Stromal cell of bone marrow (primary cell): ENCODE measurements at regions not wholly inside any gene's neighbourhood (a gene's known extent, or its start where the extent isn't known, plus 50 kb on each side); places are given as distances from the start of the nearest gene placed in this dataset.
"Not testable (repeated sequence)": the region's sequence is repeated elsewhere in the genome, so short reads cannot be mapped to it uniquely, and the experiment has no call there.

ENCODE experiments used
- DNase-seq: peaks from one replicate; pipeline ENCODE4 v3.0.0-alpha.2; 2012; ENCODE audit warnings: low read depth

GRCh38 chr6:25160134-25160533 is 119.0 kb upstream of the CARMIL1 start:
- DNase-seq = not testable (repeated sequence)

GRCh38 chr6:25165177-25165576 is 114.0 kb upstream of the CARMIL1 start:
- DNase-seq = no peak

DNA sequence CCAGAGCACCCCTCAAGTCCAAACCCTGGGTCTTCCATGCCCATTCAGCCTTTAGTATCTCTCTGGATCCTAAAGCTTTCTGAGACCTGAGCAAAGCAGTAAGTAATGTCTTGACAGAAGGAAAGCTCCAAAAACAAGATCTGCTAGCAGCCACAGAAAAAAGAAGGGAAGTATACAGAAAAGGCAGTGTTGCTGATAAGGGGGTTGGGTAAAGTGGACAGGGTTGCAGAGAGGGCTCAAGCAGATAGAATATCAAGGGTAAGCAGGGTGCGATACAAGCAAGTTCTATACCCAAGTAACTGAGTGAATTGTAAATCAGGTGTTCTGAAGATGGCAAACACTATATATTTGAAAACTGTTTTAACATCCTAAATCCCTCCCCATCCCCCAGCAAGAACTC is 113.4 kb upstream of the CARMIL1 start:
- DNase-seq = no peak

DNA sequence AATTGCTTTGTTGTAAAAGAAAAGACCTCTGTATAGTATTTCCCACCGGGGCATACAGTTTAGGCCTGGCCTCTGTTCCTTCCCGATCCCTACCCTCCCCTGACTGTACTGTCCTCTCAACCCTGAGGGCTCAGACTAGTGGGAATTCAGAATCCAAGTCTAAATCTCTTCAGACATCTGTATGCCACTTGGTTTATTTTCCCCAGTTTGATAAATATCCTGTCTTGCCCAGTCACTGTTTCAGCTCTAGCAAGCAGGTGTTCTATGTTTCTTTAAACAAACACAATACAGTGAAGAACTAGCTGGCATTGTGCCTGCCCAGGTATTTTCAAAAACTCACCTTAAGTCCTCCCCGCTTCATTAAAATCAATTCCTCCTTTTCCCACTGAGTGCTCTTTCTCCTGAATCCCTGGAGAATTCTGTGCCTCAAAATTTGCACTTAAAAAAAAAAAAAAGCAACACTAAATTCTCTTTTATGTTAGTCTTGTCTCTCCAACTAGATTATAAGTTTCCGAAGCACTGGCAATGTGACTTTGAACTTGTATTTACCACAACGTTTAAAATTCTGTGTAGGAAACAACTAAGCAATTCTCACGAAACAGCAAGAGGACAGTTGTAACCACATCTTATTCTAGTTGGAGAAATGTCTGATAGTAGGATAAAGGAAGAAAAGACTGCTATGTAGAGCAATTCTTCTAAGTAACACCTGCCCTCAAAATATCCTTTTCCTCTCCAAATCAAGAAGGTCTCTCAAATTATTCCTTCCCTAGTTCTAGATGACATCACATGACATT is 112.0 kb upstream of the CARMIL1 start:
- DNase-seq = no peak

- DNase-seq = no peak
Observed at GRCh38 chr6:25167961-25168360, 111.2 kb upstream of the CARMIL1 start.

- DNase-seq = no peak
Observed at GRCh38 chr6:25168637-25169036, 110.5 kb upstream of the CARMIL1 start.

- no peak for DNase-seq
Observed at GRCh38 chr6:25169553-25169952, 109.6 kb upstream of the CARMIL1 start.

DNA sequence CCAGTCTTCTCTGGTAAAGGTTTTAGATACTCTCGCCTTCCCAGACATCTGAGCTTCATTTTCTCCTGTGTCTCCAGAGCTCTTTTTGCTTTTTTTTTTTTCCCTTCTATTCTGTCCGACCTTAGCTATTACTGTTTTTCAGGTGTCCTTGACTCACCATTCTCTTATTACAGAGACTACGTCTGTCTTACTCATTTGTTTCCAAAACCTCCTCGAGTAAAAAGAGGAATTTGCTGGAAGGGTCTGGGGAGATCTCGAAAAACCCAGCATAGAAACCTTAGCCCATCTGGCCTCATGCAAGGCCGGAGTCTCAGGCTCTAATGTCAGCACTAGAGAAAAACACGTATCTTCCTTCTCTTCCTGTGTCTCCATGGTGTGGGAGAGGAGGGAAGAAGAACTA is 109.2 kb upstream of the CARMIL1 start:
- no peak for DNase-seq

DNA sequence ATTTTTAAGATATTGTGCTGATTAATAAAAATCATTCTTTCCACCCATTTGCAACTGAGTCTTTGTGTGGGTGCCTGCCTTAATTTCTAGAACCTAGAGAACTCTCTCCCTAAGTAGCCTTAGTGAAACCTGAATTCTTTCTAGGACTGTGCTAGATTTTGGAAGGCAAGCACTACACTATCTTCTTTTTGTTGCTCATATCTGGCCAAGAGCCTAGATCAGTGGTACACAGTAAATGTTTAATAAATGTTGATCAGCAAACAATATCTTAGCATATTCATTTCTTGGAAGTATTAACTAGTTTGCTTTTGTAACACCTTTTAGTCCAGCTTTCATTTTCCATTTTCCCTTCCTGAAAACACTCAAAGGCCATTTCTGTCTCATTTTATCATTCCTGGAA is 108.5 kb upstream of the CARMIL1 start:
- DNase-seq = no peak

- no peak for DNase-seq
Observed at GRCh38 chr6:25171301-25171700, 107.9 kb upstream of the CARMIL1 start.

- DNase-seq = peak; percentile 56
Observed at GRCh38 chr6:25172819-25173218, 106.4 kb upstream of the CARMIL1 start.

DNA sequence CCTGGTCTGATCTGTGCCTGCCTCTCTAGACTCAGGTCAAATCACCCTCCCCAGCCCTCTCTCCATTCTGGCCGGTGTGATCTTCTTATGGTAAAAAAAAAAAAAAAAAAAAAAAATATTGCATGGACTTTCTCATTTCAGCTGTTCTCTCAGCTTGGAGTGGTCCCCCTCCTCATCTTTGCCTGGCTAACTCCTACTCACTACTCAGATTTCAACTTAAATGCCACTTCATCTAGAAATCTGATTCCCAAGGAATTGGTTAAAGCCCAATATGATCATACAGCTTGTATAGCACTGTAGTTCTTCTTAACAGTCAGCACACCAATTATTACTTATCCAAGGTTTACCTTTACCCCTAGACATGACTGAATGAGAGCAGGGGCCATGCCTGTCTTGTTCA is 105.9 kb upstream of the CARMIL1 start:
- no peak for DNase-seq

DNA sequence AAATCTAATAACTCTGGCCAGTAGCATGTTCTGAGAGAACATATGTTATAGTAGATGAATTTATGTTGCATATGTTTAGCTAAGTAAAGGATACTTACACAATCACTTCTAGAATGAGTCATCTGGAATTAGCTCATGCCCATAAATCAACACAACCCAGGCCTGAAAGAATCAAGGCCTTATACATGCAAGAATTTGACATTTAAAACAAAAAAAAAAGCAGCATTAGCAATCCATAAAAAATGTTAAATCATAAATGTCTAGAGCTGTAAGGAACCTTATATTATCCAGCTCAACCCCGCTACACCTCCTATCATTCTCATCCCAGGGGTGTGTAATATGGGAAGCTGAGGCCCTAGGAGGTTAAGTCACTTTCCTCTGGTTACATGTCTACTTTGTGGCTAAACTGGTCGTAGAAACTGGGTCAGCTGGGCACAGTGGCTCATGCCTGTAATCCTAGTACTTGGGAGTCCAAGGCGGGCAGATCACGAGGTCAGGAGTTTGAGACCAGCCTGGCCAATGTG is 105.2 kb upstream of the CARMIL1 start:
- peak; percentile 75 for DNase-seq

GRCh38 chr6:25174678-25175077 is 104.5 kb upstream of the CARMIL1 start:
- DNase-seq = no peak

DNA sequence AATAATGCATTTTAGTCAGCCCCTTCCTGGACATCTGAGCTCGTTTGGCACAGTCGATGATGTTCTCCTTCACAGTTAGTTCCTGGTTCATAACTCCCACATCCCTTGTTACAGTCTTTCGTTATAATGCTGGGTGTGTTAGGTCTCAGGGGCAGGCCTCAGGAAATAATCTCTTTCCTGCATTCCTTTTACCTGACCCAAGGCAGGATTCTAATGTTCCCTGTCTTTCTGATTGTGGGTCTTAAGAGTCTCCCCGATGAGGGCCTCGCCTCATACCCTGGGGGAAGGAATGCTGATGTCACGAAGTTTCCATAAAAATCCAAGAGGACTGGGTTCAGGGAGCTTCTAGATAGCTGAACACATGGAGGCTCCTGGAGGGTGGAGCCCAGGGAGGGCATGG is 104.0 kb upstream of the CARMIL1 start:
- no peak for DNase-seq

DNA sequence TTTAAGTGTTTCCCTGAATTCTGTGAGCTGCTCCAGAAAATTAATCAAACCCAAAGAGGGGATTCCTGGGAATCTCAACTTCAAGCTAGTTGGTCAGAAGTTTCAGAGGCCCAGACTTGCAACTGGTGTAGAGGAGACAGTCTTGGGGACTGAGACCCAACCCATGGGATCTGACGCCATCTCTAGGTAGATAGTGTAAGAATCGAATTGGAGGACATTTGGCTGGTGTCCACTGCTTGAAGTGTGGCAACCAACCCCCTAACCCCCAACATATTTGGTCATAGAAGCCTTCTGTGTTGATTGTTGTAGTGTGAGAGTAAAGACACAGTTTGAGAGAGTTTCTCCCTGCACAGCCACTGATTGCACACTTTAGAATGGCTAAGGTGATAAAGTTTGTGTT is 103.5 kb upstream of the CARMIL1 start:
- DNase-seq = no peak

GRCh38 chr6:25176466-25176865 is 102.7 kb upstream of the CARMIL1 start:
- no peak for DNase-seq

DNA sequence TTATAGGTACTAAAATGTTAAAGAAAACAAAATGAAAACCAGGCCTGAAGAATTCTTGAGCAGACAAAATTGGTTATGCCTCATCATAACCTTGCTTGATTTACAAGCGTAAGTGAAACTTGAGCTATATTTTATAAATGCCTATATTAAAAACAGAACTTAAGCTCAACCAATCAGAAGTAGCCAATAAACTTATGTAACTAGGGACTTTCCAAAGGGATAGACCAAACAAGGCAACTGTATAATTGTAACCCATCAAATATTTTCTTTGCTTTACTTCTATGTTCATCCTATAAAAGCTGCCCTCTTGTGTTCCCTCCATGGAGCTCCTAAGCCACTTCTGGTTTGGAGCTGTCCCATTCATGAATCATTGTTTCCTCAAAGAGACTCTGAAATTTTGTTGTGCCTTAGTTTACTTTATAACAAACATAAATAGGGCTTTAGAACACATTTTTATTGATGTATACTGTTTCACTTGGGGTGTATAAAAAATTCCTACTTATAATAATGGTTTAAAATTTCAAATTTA is 101.6 kb upstream of the CARMIL1 start:
- no peak for DNase-seq

DNA sequence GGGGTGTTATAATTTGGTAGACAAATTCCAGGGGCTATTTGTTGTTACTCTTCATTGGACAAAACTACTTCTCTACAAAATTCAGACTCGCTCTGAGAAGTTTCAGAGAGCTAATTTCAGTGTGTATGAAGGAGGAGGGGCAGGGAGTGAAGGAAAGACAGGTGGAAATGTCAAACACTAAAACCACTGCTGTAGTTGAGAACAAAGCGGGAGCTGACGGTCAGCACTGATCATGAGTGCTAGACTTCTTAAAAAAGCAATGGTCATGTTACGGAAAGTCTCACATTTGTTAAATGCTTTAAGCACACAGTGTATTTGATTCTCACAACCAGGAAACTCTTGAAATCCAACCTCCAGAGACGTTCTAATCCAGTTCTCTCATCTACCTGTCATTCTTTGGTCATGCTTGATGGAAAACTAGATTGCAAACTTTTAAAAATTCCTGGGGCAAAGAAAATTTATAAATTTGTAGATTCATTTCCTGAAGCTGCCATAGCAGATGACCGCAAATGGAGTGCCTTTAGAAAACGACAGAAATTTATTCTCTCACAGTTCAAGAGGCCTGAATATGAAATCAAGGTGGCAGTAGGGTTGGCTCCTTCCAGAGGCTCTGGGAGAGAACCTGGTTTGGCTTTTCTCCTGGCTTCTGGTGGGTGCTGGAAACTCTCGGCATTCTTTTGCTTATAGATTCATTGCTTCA is 100.7 kb upstream of the CARMIL1 start:
- no peak for DNase-seq

DNA sequence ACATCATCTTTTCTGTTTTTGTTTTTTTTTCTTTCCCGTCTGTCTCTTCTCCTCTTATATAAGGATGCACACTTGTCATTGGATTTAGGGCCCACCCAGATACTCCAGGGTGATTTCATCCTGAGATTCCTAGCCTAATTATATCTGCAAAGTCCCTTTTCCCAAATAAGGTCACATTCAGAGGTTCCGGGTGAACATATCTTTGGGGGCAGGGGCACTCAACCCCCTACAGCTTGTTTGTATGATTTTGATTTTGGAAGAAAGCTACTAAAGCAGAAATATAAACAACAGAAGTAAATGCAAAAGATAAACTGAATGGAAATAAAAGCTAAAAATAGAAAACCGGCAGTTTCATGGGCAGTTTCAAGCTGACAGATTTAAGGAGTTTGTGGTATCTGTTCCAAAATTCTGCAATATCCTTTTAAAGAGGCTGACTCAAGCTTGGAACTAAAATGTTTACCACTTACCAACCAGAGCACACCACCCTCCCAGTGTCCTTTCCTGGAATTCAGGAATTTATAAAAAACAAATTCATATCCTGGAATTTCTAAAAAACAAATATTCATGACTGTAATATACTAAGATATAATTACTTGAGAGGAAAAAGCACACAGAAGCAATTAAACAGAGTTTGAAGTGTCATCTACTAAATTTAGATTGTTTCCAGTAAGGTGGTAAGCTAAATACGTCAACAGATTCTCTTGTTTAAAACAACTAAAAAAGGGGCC is 100.0 kb upstream of the CARMIL1 start:
- DNase-seq = peak; percentile 66

DNA sequence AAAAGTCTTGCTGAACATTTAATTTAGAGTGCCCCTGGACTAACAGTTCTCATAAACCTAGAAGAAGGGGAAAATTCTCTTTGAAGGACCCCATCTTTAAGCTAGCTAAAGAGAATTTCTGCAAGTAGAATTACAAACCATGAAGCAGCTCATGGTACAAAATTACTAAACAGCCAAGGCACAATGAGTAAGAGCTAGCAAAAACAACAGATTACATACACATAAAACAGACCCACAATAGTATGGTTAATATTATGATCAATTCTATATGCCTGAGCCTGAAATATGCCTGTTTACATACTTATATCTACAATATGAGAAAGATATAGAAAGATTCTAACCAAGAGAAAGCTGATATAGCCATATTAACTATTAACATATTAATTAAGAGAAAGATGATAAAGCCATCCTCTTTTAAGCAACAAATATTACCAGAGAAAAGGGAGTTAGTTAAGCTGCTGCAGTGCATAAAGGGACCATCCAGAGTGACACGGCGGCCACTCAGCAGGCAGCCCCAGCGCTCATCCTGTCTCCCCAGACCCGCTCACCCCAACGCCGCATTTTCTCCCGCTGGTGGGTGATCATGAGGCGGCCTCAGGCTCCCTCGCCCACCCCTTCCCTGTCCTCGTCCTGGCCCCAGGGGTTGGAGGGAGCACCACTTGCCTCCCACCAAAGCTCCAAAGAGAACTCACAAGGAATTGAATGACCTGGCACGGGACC is 98.4 kb upstream of the CARMIL1 start:
- DNase-seq = no peak

GRCh38 chr6:25181350-25181724 is 97.8 kb upstream of the CARMIL1 start:
- no peak for DNase-seq
